ACC112 (cell line): ENCODE measurements at regions not wholly inside any gene's neighbourhood (a gene's known extent, or its start where the extent isn't known, plus 50 kb on each side); places are given as distances from the start of the nearest gene placed in this dataset.

Experiments
- H2AFZ ChIP-seq: fragments of 200-600 bp; sonication (generic); one replicate; pipeline ENCODE4 v1.6.0; 2017; ENCODE audit warnings: antibody characterized with exemption, low read length; ENCODE audit not compliant: unreplicated experiment
- H3K27ac ChIP-seq: fragments of 200-600 bp; sonication (generic); 2 replicates; pipeline ENCODE4 v1.5.1; 2014; ENCODE audit warnings: low read depth, mild to moderate bottlenecking, antibody characterized with exemption, low read length, moderate library complexity
- H3K27me3 ChIP-seq: fragments of 200-600 bp; sonication (generic); 2 replicates; pipeline ENCODE4 v1.6.1; 2014; ENCODE audit warnings: mild to moderate bottlenecking, antibody characterized with exemption, low read length, moderate library complexity, mixed read lengths; ENCODE audit not compliant: insufficient read depth
- H3K36me3 ChIP-seq: fragments of 200-600 bp; sonication (generic); 2 replicates; pipeline ENCODE4 v1.6.1; 2016; ENCODE audit warnings: mild to moderate bottlenecking, antibody characterized with exemption, low read length, moderate library complexity, mixed read lengths; ENCODE audit not compliant: insufficient read depth
- H3K4me1 ChIP-seq: fragments of 200-600 bp; sonication (generic); one replicate; pipeline ENCODE4 v1.6.1; 2016; ENCODE audit warnings: low read length, mixed read lengths; ENCODE audit not compliant: insufficient read depth, unreplicated experiment, control insufficient read depth
- H3K4me3 ChIP-seq: fragments of 200-600 bp; sonication (generic); 2 replicates; pipeline ENCODE4 v1.5.1; 2014; ENCODE audit warnings: mild to moderate bottlenecking, low read depth, low read length
- H3K79me2 ChIP-seq: fragments of 200-600 bp; sonication (generic); one replicate; pipeline ENCODE4 v1.6.0; 2016; ENCODE audit warnings: low read length; ENCODE audit not compliant: control insufficient read depth, unreplicated experiment, insufficient read depth

DNA sequence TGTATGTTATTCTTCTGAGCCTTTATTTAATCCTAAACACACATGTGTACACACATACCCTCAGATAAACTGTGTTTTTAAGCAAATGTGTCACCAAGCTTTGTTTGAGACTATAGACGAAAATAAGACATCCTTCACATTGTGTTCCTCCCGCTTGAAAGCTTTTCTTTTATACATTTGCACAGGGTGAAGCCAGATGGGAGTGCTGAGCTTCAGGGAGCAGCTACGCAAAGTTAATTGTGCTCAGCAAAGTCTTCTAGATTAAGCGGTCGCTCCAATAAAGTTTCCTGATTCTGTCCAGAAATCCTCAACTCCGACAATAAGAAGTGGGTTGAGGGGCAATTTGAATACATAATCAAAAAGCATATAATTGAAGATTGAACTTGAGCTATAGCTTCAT, 117.2 kb upstream of the ARGLU1 start:
- Histone ChIP-seq H2AFZ (no peak overlapping the region), H3K27me3 (no peaks in the 10 kb centered on the region), H3K36me3 (no peaks in the 10 kb centered on the region), H3K27ac (no peak overlapping the region), H3K79me2 (no peaks in the 10 kb centered on the region), H3K4me3 (no peak overlapping the region), H3K4me1 (no peaks in the 10 kb centered on the region)

DNA sequence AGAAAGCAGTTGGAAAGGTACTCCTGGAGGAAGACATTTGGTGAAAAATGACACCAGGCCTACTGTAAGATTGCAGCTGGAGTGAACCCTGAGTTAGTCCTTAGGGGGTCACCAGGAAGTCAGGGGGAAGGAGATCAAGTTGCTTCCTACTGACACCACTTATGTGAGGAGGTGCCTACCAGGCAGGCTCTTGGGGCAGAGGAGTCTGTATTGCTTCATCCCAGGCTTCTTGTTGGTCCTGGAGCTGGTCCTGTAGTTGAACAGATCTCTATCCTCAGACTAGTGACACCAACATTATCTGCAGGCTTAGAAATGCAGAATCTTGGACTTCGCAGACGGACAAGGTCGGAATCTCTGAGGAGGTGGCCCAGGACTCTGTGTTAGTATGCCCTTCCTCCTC, 116.0 kb upstream of the ARGLU1 start:
- no peaks in the 10 kb centered on the region for H3K79me2 ChIP-seq
- H2AFZ ChIP-seq = no peak overlapping the region
- H3K36me3 ChIP-seq = no peaks in the 10 kb centered on the region
- H3K27me3 ChIP-seq = no peaks in the 10 kb centered on the region
- no peak overlapping the region for H3K4me3 ChIP-seq
- H3K27ac ChIP-seq = no peak overlapping the region
- H3K4me1 ChIP-seq = no peaks in the 10 kb centered on the region

DNA sequence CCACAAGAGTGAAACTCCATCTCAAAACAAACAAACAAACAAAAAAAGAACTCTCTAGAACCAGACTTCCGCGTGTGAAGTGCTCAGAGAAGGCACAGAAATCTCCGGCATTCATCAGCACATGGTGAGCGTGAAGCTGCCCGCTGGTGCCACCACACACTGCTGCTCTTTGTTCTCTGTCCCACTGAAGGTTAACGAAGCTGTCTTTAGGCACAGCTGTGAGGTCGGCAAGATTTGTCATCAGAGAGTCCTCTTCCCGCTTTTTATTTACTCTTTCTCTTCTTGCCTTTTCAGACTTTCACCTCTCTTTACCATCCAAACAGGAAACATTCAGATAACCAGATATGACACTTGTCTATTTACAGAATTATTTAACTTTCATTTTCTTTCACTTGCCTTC, 115.2 kb upstream of the ARGLU1 start:
- no peaks in the 10 kb centered on the region for H3K27me3 ChIP-seq
- no peak overlapping the region for H3K4me3 ChIP-seq
- no peak overlapping the region for H2AFZ ChIP-seq
- no peak overlapping the region for H3K27ac ChIP-seq
- H3K36me3 ChIP-seq = no peaks in the 10 kb centered on the region
- H3K79me2 ChIP-seq = no peaks in the 10 kb centered on the region
- no peaks in the 10 kb centered on the region for H3K4me1 ChIP-seq

DNA sequence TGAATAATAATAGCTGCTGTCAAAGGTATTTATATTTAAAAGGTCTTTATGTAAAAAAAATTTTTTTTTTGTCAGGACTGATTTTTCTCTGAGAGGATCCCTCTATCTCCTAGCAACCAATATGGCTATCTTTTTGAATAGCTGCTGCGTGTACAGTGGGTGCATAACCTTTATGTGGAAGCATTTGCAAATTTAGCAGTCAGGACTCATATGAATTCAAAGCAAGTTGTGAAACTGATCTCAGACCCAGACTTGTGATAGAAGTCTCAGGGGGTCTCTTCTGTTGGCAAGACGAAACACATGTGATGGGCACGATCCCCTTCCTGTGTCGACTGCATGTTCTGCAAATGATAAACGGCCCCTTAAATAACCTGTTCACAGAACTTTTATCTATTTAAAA, 114.1 kb upstream of the ARGLU1 start:
- H3K4me1 ChIP-seq = no peaks in the 10 kb centered on the region
- no peaks in the 10 kb centered on the region for H3K36me3 ChIP-seq
- no peak overlapping the region for H2AFZ ChIP-seq
- H3K27ac ChIP-seq = no peak overlapping the region
- no peaks in the 10 kb centered on the region for H3K27me3 ChIP-seq
- no peaks in the 10 kb centered on the region for H3K79me2 ChIP-seq
- no peak overlapping the region for H3K4me3 ChIP-seq

DNA sequence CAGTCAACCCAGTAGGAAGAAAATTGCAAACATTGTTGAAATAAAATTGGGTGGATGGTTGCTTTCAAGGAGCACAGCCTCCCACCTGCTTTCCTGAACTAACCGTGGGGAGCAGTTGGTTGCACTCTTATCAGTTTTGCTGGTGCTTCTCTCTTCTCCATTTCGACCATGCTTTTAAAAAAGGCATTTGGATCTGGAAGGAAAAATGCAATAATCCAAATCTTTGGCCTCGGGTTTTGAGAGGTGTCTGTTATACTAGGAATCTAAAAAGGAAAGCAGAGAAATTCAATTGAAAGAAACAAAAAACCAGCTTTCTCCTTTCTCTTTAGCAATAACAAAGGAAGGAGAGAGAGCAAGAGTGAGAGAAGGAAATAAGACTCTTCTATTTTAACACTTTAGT, 113.6 kb upstream of the ARGLU1 start:
- H3K27me3 ChIP-seq = no peaks in the 10 kb centered on the region
- H2AFZ ChIP-seq = no peak overlapping the region
- H3K4me1 ChIP-seq = no peaks in the 10 kb centered on the region
- H3K79me2 ChIP-seq = no peaks in the 10 kb centered on the region
- no peak overlapping the region for H3K27ac ChIP-seq
- no peaks in the 10 kb centered on the region for H3K36me3 ChIP-seq
- no peak overlapping the region for H3K4me3 ChIP-seq

DNA sequence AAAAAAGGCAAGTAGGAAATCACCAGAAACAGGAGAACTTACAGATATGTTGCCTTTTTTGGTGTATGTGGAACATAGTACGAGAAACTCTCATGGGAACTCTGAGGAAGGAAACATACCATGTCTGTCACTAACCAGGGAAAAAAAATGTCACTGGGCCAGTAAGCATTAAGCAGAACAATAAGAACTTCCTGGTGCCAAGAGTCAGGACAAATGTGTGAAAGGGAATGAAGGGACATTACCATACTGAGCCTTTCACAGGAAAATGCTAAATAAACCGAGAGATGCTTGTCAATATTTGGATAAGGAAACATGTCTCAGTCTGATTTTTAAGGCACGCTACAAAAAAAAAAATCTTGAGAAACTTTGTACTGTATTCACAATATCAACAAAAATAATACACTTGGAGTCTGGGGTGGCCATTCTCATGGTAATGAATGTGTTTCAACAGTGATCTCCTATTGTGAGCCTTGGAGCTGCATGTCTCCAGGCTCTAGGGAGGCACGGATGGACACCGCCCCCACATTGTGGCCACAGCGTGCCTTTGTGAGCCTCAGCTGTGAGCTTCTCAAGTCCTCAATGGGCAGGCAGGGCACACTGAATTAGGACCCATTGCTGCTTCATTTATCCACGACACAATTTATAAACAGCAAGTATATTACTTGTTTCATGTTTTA, 113.0 kb upstream of the ARGLU1 start:
- Histone ChIP-seq H3K4me3 (no peak overlapping the region), H3K4me1 (no peaks in the 10 kb centered on the region), H3K27ac (no peak overlapping the region), H3K27me3 (no peaks in the 10 kb centered on the region), H3K79me2 (no peaks in the 10 kb centered on the region), H2AFZ (no peak overlapping the region), H3K36me3 (no peaks in the 10 kb centered on the region)

DNA sequence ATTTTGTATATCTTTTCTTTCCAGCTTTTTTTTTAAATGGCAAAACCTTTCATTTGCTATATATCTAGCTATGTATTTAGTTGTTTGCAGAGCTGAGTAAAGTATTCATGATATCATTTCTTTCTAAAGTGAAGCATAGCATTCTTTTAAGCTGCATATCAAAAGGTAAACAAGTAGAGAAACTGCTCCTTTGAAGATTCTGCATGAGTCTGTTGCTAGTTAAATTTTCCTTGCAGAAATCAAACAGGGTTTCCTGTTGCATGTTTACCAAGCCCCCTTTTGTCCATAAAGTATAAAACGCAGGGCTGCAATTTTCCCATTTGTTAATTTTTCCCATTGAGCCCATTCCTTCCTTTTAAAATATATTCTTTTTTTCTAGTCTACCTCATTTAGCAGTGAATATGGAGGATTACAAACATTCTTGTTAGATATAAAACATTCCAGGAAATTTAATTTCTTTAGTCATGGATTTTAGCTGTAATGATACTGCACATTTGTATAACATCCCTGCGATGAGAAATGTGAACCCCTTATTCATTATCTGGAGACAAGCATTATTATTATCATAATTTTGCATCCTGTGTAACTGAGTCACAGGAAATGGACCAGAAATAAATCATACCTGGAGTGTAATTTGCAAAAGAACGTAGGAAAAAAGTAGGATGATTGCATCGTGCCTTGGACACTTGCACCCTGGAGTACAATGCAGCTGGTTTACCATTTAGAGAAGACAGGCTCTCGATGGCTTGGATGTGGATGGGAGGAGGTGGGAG, 110.9 kb upstream of the ARGLU1 start:
- no peak overlapping the region for H3K27ac ChIP-seq
- H2AFZ ChIP-seq = no peak overlapping the region
- no peaks in the 10 kb centered on the region for H3K79me2 ChIP-seq
- H3K4me1 ChIP-seq = no peaks in the 10 kb centered on the region
- no peaks in the 10 kb centered on the region for H3K27me3 ChIP-seq
- no peak overlapping the region for H3K4me3 ChIP-seq
- H3K36me3 ChIP-seq = no peaks in the 10 kb centered on the region

DNA sequence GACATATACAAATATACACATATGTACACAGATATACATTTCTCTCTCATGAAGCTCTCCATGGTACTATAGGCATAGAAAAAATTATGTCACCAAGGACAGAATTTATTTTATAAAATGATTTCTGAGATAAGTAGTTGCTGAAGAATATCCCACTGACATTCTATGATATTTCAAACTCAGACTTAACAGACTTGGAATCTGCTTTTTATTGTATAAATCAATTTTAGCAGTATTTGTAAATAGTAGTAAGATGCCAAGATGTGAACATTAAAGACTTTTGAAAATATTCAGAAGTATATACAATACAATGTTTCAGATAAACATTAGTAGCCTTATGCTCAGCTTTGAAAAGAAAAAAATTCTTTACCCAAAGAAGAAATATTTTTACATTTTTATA, 107.4 kb upstream of the ARGLU1 start:
- no peaks in the 10 kb centered on the region for H3K27me3 ChIP-seq
- H3K36me3 ChIP-seq = no peaks in the 10 kb centered on the region
- no peak overlapping the region for H2AFZ ChIP-seq
- no peak overlapping the region for H3K27ac ChIP-seq
- no peak overlapping the region for H3K4me3 ChIP-seq
- H3K79me2 ChIP-seq = no peaks in the 10 kb centered on the region
- H3K4me1 ChIP-seq = no peaks in the 10 kb centered on the region

DNA sequence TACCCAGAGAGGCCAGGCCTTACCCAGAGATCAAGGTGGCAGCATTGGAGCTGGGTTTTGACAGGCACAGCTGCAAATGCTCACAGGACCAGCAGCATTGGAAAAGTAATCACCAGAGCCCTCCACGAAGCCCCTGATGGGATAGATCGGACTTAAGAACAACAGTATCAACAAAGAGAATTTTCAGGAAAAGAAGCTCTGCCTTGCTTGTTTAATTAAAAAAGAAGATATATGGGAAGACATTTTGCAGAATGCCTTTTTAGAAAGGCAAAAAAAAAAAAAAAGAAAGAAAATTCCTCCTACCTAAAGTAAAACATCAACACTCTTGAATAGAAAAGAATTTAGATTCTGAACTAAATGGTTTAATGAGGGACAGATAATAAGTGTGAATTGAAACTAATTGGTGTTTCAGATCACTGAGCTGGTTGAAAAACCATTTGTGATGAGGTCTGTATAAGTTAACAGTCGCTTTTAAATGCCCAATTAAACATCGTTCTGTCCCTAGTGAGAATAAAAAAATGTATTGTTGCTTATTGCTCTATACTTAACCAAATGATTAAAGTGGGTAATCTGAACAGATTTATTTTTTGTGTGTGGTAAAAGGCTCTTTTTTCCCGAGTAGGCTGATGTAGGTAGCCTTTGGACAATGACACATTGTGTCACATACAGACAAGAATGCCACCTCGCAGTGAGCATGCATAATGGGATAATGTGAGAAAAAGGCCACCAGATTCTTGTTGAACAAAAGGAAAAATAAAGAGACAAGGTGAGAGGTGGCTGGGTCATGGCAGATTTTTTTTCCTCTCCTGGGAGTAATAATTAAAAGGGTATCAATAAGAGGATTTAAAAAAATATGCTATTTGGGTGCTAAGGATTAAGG, 93.0 kb upstream of the ARGLU1 start:
- no peaks in the 10 kb centered on the region for H3K4me1 ChIP-seq
- H3K27ac ChIP-seq = no peak overlapping the region
- no peaks in the 10 kb centered on the region for H3K27me3 ChIP-seq
- H3K4me3 ChIP-seq = no peak overlapping the region
- H3K36me3 ChIP-seq = no peaks in the 10 kb centered on the region
- H3K79me2 ChIP-seq = no peaks in the 10 kb centered on the region
- no peak overlapping the region for H2AFZ ChIP-seq

DNA sequence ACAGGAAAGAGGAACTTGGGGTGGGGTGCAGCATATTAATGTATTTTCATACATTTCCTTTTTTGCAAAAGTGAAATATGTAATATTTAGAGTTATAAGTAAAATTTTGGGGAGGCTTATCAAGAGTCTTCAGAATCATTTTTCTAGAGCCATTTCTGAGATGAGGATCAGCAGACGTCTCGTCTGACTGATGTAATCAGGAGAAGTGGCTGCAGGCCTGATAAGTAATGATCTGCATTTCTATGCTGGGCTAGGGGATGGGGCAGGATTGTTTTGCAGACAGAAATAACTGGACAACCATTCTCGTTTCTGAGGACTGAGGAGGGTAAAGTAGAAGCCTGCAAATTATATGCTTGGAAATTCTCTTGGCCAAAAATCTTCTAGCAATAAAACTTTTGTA, 89.2 kb upstream of the ARGLU1 start:
- no peak overlapping the region for H3K27ac ChIP-seq
- no peak overlapping the region for H2AFZ ChIP-seq
- H3K4me3 ChIP-seq = no peak overlapping the region
- H3K36me3 ChIP-seq = no peaks in the 10 kb centered on the region
- no peaks in the 10 kb centered on the region for H3K27me3 ChIP-seq
- no peaks in the 10 kb centered on the region for H3K79me2 ChIP-seq
- no peaks in the 10 kb centered on the region for H3K4me1 ChIP-seq
